IMR-90 (cell line): ENCODE measurements at regions not wholly inside any gene's neighbourhood (a gene's known extent, or its start where the extent isn't known, plus 50 kb on each side); places are given as distances from the start of the nearest gene placed in this dataset.

ENCODE experiments used
- ATAC-seq: fragments of 200-7000 bp; cut with Tn5 transposase; 2 replicates; pipeline ENCODE4 v1.9.1; 2020; ENCODE audit warnings: low read depth, mild to moderate bottlenecking, moderate library complexity
- BruUV-seq: library from RNA; stranded (reverse); fragments of 400-500 nt; replicated peaks from 2 replicates; lab custom pipeline; 2021; lab: Mats Ljungman, UMichigan
- CTCF ChIA-PET: fragments of 300-600 bp; formaldehyde crosslinking; extraction: SDS; loops from one replicate; lab custom pipeline; 2021; ENCODE audit warnings: antibody characterized with exemption; lab: Yijun Ruan, JAX
- POLR2A ChIA-PET: fragments of 300-600 bp; sonication (Branson Sonifier 250); formaldehyde crosslinking; loops from one replicate; lab custom pipeline; 2022; ENCODE audit warnings: antibody characterized with exemption; ENCODE audit not compliant: unreplicated experiment; lab: Charles Lee
- DNase-seq: peaks from one replicate; pipeline ENCODE4 v3.0.0; 2013
- H2AFZ ChIP-seq: replicated peaks from 2 replicates; pipeline ENCODE3; 2013; ENCODE audit warnings: low read length, mild to moderate bottlenecking; ENCODE audit not compliant: poor library complexity
- H2AK5ac ChIP-seq: 2 replicates; pipeline ENCODE4 v1.6.1; 2013; ENCODE audit warnings: low read depth, low read length, inconsistent platforms
- H2AK9ac ChIP-seq: replicated peaks from 2 replicates; pipeline ENCODE3; 2013; ENCODE audit warnings: mild to moderate bottlenecking, low read depth, low read length, moderate library complexity; ENCODE audit not compliant: poor library complexity
- H2BK120ac ChIP-seq: 2 replicates; pipeline ENCODE4 v1.6.1; 2013; ENCODE audit warnings: low read depth, low read length, inconsistent platforms
- H2BK15ac ChIP-seq: 3 replicates; pipeline ENCODE4 v1.6.1; 2013; ENCODE audit warnings: low read depth, low read length, inconsistent platforms
- H2BK20ac ChIP-seq: 2 replicates; pipeline ENCODE4 v1.6.1; 2013; ENCODE audit warnings: low read depth, mild to moderate bottlenecking, inconsistent platforms, low read length, moderate library complexity
- H2BK5ac ChIP-seq: 2 replicates; pipeline ENCODE4 v1.6.1; 2013; ENCODE audit warnings: mild to moderate bottlenecking, low read depth, low read length, inconsistent platforms; ENCODE audit not compliant: poor library complexity, severe bottlenecking
- H3K14ac ChIP-seq: replicated peaks from 2 replicates; pipeline ENCODE4 v1.6.1; 2013; ENCODE audit warnings: low read depth, low read length, inconsistent platforms
- H3K18ac ChIP-seq: 2 replicates; pipeline ENCODE4 v1.6.1; 2013; ENCODE audit warnings: low read depth, low read length, control low read depth
- H3K23ac ChIP-seq: 2 replicates; pipeline ENCODE4 v1.6.1; 2013; ENCODE audit warnings: low read depth, low read length, inconsistent platforms
- H3K27ac ChIP-seq: 2 replicates; pipeline ENCODE4 v1.5.1; 2013; ENCODE audit warnings: mild to moderate bottlenecking, control low read depth, low read length; ENCODE audit not compliant: insufficient read depth
- H3K27me3 ChIP-seq: 2 replicates; pipeline ENCODE4 v1.6.1; 2013; ENCODE audit warnings: low read length; ENCODE audit not compliant: control insufficient read depth, insufficient read depth
- H3K36me3 ChIP-seq: 2 replicates; pipeline ENCODE4 v1.6.1; 2013; ENCODE audit warnings: low read length, mixed read lengths; ENCODE audit not compliant: control insufficient read depth, insufficient read depth
- H3K4ac ChIP-seq: 2 replicates; pipeline ENCODE4 v1.6.1; 2013; ENCODE audit warnings: low read depth, low read length, inconsistent platforms
- H3K4me1 ChIP-seq: 2 replicates; pipeline ENCODE4 v1.6.1; 2013; ENCODE audit warnings: low read length, mixed read lengths; ENCODE audit not compliant: control insufficient read depth, insufficient read depth
- H3K4me2 ChIP-seq: 2 replicates; pipeline ENCODE4 v1.6.1; 2013; ENCODE audit warnings: low read depth, mild to moderate bottlenecking, control low read depth, low read length, moderate library complexity
- H3K4me3 ChIP-seq: 2 replicates; pipeline ENCODE4 v1.5.1; 2013; ENCODE audit warnings: low read depth, mild to moderate bottlenecking, control low read depth, low read length, moderate library complexity; ENCODE audit not compliant: insufficient read depth
- H3K56ac ChIP-seq: 2 replicates; pipeline ENCODE4 v1.6.1; 2013; ENCODE audit warnings: low read length, inconsistent platforms; ENCODE audit not compliant: insufficient read depth; ENCODE audit errors: extremely low read depth
- H3K79me1 ChIP-seq, 2 experiments: 2 replicates each; pipeline ENCODE4 v1.6.1; 2013; ENCODE audit warnings: low read length in 2 of 2, inconsistent platforms in 1 of 2, low read depth in 1 of 2
- H3K9ac ChIP-seq: 2 replicates; pipeline ENCODE4 v1.6.1; 2013; ENCODE audit warnings: low read depth, low read length, control low read depth
- H3K9me1 ChIP-seq: 2 replicates; pipeline ENCODE4 v1.6.1; 2013; ENCODE audit warnings: low read length, inconsistent platforms; ENCODE audit not compliant: insufficient read depth
- H3K9me3 ChIP-seq: 2 replicates; pipeline ENCODE4 v1.6.1; 2013; ENCODE audit warnings: low read length; ENCODE audit not compliant: control insufficient read depth, insufficient read depth
- H4K20me1 ChIP-seq: 2 replicates; pipeline ENCODE4 v1.6.1; 2013; ENCODE audit warnings: low read length, inconsistent platforms; ENCODE audit not compliant: insufficient read depth
- H4K5ac ChIP-seq: 2 replicates; pipeline ENCODE4 v1.6.1; 2013; ENCODE audit warnings: mild to moderate bottlenecking, low read depth, low read length, control low read depth
- H4K8ac ChIP-seq, 2 experiments: 2 replicates each; pipeline ENCODE4 v1.6.1; 2013; ENCODE audit warnings: low read depth in 2 of 2, low read length in 2 of 2, control low read depth in 1 of 2, inconsistent platforms in 1 of 2
- H4K91ac ChIP-seq: 2 replicates; pipeline ENCODE4 v1.6.1; 2013; ENCODE audit warnings: low read depth, low read length, inconsistent platforms; ENCODE audit not compliant: insufficient read depth
- BHLHE40 ChIP-seq: fragments of 150-350 bp; IDR thresholded peaks from 2 replicates; pipeline ENCODE4 v1.6.1; 2016; ENCODE audit warnings: mild to moderate bottlenecking, low read depth, low read length
- CEBPB ChIP-seq: IDR thresholded peaks from 2 replicates; pipeline ENCODE4 v1.6.1; 2012; ENCODE audit warnings: low read depth, low read length, improper control_type of control experiment
- CHD1 ChIP-seq: IDR thresholded peaks from 2 replicates; pipeline ENCODE4 v1.6.1; 2012; ENCODE audit warnings: low read depth, low read length, improper control_type of control experiment
- FOS ChIP-seq: fragments of 150-350 bp; IDR thresholded peaks from 2 replicates; pipeline ENCODE4 v1.6.1; 2016; ENCODE audit warnings: low read depth, low read length
- MAFK ChIP-seq: IDR thresholded peaks from 2 replicates; pipeline ENCODE4 v1.6.1; 2012; ENCODE audit warnings: low read depth, low read length, improper control_type of control experiment
- MAZ ChIP-seq: IDR thresholded peaks from 2 replicates; pipeline ENCODE4 v1.6.1; 2012; ENCODE audit warnings: low read depth, mild to moderate bottlenecking, low read length, improper control_type of control experiment, moderate library complexity, borderline replicate concordance
- MXI1 ChIP-seq: IDR thresholded peaks from 2 replicates; pipeline ENCODE4 v1.6.1; 2012; ENCODE audit warnings: low read depth, mild to moderate bottlenecking, low read length, moderate library complexity, borderline replicate concordance
- NFE2L2 ChIP-seq: fragments of 150-350 bp; IDR thresholded peaks from 2 replicates; pipeline ENCODE4 v1.6.1; 2016; ENCODE audit warnings: low read depth, mild to moderate bottlenecking, low read length
- POLR2A ChIP-seq: IDR thresholded peaks from 2 replicates; pipeline ENCODE4 v1.6.1; 2012; ENCODE audit warnings: mild to moderate bottlenecking, low read depth, low read length
- RAD21 ChIP-seq: IDR thresholded peaks from 2 replicates; pipeline ENCODE4 v1.6.1; 2012; ENCODE audit warnings: low read length, improper control_type of control experiment
- RCOR1 ChIP-seq: IDR thresholded peaks from 2 replicates; pipeline ENCODE4 v1.6.1; 2012; ENCODE audit warnings: mild to moderate bottlenecking, low read length, improper control_type of control experiment; ENCODE audit not compliant: insufficient replicate concordance
- RFX5 ChIP-seq: IDR thresholded peaks from 2 replicates; pipeline ENCODE4 v1.8.0; 2012; ENCODE audit warnings: low read depth, mild to moderate bottlenecking, low read length, moderate library complexity
- SMC3 ChIP-seq: fragments of 150-350 bp; IDR thresholded peaks from 2 replicates; pipeline ENCODE4 v1.6.1; 2016; ENCODE audit warnings: low read depth, mild to moderate bottlenecking, antibody characterized with exemption, low read length, moderate library complexity
- dilution Hi-C: fragments of 300-500 bp; cut with HindIII; formaldehyde crosslinking; loops from one replicate; pipeline ENCODE4 v1.14.3; 2018; ENCODE audit warnings: low sequenced_read_pairs; ENCODE audit not compliant: unreplicated experiment
- in situ Hi-C: fragments of 300-500 bp; cut with MboI; formaldehyde crosslinking; loops from 3 replicates; pipeline ENCODE4 v1.14.3; 2019; ENCODE audit warnings: low sequenced_read_pairs, inconsistent platforms, mixed read lengths
- intact Hi-C: fragments of 100-400 bp; cut with micrococcal nuclease; formaldehyde crosslinking; loops from 2 replicates; pipeline ENCODE4 v1.10.0; 2022
- TF ChIP-seq, protein P1 (sequence below): fragments of 150-350 bp; IDR thresholded peaks from 2 replicates; pipeline ENCODE4 v1.6.1; 2017; ENCODE audit warnings: mild to moderate bottlenecking, antibody characterized with exemption, low read length, low read depth
- TF ChIP-seq, protein P2 (sequence below): fragments of 150-350 bp; IDR thresholded peaks from 2 replicates; pipeline ENCODE4 v1.6.1; 2016; ENCODE audit warnings: low read depth, mild to moderate bottlenecking, low read length, moderate library complexity, borderline replicate concordance
- TF ChIP-seq, protein P3 (sequence below): conservative IDR thresholded peaks from 2 replicates; pipeline ENCODE4 v1.5.1; 2012; ENCODE audit warnings: mild to moderate bottlenecking, low read depth, low read length, improper control_type of control experiment

DNA sequence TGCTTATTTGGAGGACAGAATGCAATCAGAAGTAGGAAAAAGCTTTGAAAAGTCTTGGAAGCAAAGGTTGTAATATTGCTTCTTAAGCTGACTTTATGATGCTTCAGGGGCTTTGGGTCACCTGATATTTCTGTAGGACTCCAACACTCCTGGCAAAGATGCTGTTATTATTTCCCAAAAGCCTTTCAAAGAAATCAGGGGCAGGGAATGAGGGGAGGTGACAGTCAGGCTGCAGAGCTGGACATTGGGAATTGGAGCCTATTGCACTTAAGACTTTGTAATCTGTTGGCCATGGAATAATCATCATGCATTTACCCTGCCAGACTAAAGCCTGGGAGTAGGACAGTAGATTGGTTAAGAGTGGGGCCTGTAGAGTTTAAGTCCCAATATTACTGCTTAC is 168.3 kb upstream of the IL12B start:
- no peak overlapping the region for H4K5ac ChIP-seq
- intact Hi-C loops = no loop called here
- H3K4me1 ChIP-seq = peaks cover 2% of the 10 kb centered on the region; the same call in 1 of the 2 replicates
- in situ Hi-C loops = no loop called here
- no peak overlapping the region for H2BK20ac ChIP-seq
- no peak overlapping the region for H2AK9ac ChIP-seq
- no peaks in the 10 kb centered on the region for H3K79me1 ChIP-seq
- H2AK5ac ChIP-seq = no peak overlapping the region
- H3K23ac ChIP-seq = no peak overlapping the region
- H3K36me3 ChIP-seq = no peaks in the 10 kb centered on the region
- H3K4me2 ChIP-seq = no peak overlapping the region
- H2BK5ac ChIP-seq = no peak overlapping the region
- no peak overlapping the region for H3K27ac ChIP-seq
- H4K20me1 ChIP-seq = no peaks in the 10 kb centered on the region
- DNase-seq (no peak), ATAC-seq (no peak)
- TF ChIP-seq MAZ (no peak), RAD21 (no peak), POLR2A (no peak), CEBPB (no peak), CHD1 (no peak), RFX5 (no peak), MXI1 (no peak), RCOR1 (no peak), MAFK (no peak), NFE2L2 (no peak), SMC3 (no peak), BHLHE40 (no peak), FOS (no peak)
- TF ChIP-seq, protein P1, sequence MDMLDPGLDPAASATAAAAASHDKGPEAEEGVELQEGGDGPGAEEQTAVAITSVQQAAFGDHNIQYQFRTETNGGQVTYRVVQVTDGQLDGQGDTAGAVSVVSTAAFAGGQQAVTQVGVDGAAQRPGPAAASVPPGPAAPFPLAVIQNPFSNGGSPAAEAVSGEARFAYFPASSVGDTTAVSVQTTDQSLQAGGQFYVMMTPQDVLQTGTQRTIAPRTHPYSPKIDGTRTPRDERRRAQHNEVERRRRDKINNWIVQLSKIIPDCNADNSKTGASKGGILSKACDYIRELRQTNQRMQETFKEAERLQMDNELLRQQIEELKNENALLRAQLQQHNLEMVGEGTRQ = no peak
- TF ChIP-seq, protein P2, sequence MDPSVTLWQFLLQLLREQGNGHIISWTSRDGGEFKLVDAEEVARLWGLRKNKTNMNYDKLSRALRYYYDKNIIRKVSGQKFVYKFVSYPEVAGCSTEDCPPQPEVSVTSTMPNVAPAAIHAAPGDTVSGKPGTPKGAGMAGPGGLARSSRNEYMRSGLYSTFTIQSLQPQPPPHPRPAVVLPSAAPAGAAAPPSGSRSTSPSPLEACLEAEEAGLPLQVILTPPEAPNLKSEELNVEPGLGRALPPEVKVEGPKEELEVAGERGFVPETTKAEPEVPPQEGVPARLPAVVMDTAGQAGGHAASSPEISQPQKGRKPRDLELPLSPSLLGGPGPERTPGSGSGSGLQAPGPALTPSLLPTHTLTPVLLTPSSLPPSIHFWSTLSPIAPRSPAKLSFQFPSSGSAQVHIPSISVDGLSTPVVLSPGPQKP = no peak
- TF ChIP-seq, protein P3, sequence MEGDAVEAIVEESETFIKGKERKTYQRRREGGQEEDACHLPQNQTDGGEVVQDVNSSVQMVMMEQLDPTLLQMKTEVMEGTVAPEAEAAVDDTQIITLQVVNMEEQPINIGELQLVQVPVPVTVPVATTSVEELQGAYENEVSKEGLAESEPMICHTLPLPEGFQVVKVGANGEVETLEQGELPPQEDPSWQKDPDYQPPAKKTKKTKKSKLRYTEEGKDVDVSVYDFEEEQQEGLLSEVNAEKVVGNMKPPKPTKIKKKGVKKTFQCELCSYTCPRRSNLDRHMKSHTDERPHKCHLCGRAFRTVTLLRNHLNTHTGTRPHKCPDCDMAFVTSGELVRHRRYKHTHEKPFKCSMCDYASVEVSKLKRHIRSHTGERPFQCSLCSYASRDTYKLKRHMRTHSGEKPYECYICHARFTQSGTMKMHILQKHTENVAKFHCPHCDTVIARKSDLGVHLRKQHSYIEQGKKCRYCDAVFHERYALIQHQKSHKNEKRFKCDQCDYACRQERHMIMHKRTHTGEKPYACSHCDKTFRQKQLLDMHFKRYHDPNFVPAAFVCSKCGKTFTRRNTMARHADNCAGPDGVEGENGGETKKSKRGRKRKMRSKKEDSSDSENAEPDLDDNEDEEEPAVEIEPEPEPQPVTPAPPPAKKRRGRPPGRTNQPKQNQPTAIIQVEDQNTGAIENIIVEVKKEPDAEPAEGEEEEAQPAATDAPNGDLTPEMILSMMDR = no peak
- no peak overlapping the region for H4K8ac ChIP-seq
- peaks cover 4% of the 10 kb centered on the region; the same call in 1 of the 2 replicates for H3K9me1 ChIP-seq
- ChIA-PET POLR2A (no interaction called here), CTCF (no interaction called here)
- no peak overlapping the region for H3K4me3 ChIP-seq
- no peak overlapping the region for H3K4ac ChIP-seq
- H2AFZ ChIP-seq = no peak overlapping the region
- no peaks in the 10 kb centered on the region for H3K9me3 ChIP-seq
- no peak overlapping the region for H3K56ac ChIP-seq
- no TSS peak for BruUV-seq
- H3K14ac ChIP-seq = no peak overlapping the region
- dilution Hi-C loops = no loop called here
- H3K18ac ChIP-seq = no peak overlapping the region
- no peak overlapping the region for H4K91ac ChIP-seq
- no peak overlapping the region for H3K9ac ChIP-seq
- H2BK120ac ChIP-seq = no peak overlapping the region
- no peak overlapping the region for H2BK15ac ChIP-seq
- H3K27me3 ChIP-seq = peaks cover 5% of the 10 kb centered on the region
